H1 (cell line): ENCODE measurements at regions not wholly inside any gene's neighbourhood (a gene's known extent, or its start where the extent isn't known, plus 50 kb on each side); places are given as distances from the start of the nearest gene placed in this dataset.

ENCODE experiments used
- CTCF ChIA-PET: fragments of 300-600 bp; sonication (Branson Sonifier 250); formaldehyde crosslinking; loops from one replicate; lab custom pipeline; 2021; ENCODE audit not compliant: partially characterized antibody; lab: Charles Lee
- POLR2A ChIA-PET: fragments of 300-600 bp; sonication (Branson Sonifier 250); formaldehyde crosslinking; loops from one replicate; lab custom pipeline; 2021; ENCODE audit warnings: inconsistent platforms; ENCODE audit not compliant: partially characterized antibody; lab: Charles Lee
- DNase-seq, 2 experiments: peaks; one replicate each; pipeline versions ENCODE4 v3.0.0 to v3.0.0-alpha.2; 2010 to 2022; ENCODE audit warnings: low spot score in 2 of 2, low read depth in 1 of 2, mixed read lengths in 1 of 2
- FAIRE-seq: peaks from 2 replicates; lab custom pipeline; 2011; peaks lifted over from hg19 to GRCh38; lab: Jason Lieb, UNC
- H2AFZ ChIP-seq: 2 replicates; pipeline ENCODE4 v1.8.1; 2012; ENCODE audit warnings: low read length, inconsistent platforms
- H2AK5ac ChIP-seq: 2 replicates; pipeline ENCODE4 v1.6.1; 2013; ENCODE audit warnings: low read depth, low read length
- H2BK120ac ChIP-seq: replicated peaks from 2 replicates; pipeline ENCODE3; 2013; ENCODE audit warnings: low read depth, low read length, inconsistent platforms
- H2BK12ac ChIP-seq: 2 replicates; pipeline ENCODE4 v1.6.1; 2013; ENCODE audit warnings: low read depth, low read length
- H2BK15ac ChIP-seq: 2 replicates; pipeline ENCODE4 v1.6.1; 2013; ENCODE audit warnings: low read length
- H2BK20ac ChIP-seq: 2 replicates; pipeline ENCODE4 v1.6.1; 2013; ENCODE audit warnings: low read length
- H2BK5ac ChIP-seq: 2 replicates; pipeline ENCODE4 v1.6.1; 2013; ENCODE audit warnings: low read depth, low read length
- H3K14ac ChIP-seq: 2 replicates; pipeline ENCODE4 v1.6.1; 2013; ENCODE audit warnings: inconsistent platforms; ENCODE audit not compliant: insufficient read length
- H3K18ac ChIP-seq: 2 replicates; pipeline ENCODE4 v1.6.1; 2013; ENCODE audit warnings: low read length; ENCODE audit errors: extremely low read depth
- H3K23ac ChIP-seq: 2 replicates; pipeline ENCODE4 v1.6.1; 2013; ENCODE audit warnings: inconsistent platforms; ENCODE audit not compliant: insufficient read length
- H3K23me2 ChIP-seq: 2 replicates; pipeline ENCODE4 v1.6.1; 2013; ENCODE audit warnings: low read depth, low read length
- H3K27ac ChIP-seq: 2 replicates; pipeline ENCODE4 v1.6.1; 2011; ENCODE audit warnings: low read depth, low read length, inconsistent platforms
- H3K27me3 ChIP-seq, 4 experiments: replicated peaks in 1 of 4; 1 replicate in 1 of 4; 2 replicates in 3 of 4; pipeline versions ENCODE4 v1.6.1 to v1.8.1; 2011 to 2013; ENCODE audit warnings: low read length in 3 of 4, mild to moderate bottlenecking in 3 of 4, inconsistent platforms in 2 of 4, mixed read lengths in 2 of 4, moderate library complexity in 1 of 4; ENCODE audit not compliant: control insufficient read depth in 3 of 4, insufficient read depth in 3 of 4; ENCODE audit errors: extremely low read depth in 1 of 4
- H3K36me3 ChIP-seq, 4 experiments: 2 replicates each; pipeline versions ENCODE4 v1.6.1 to v1.8.1; 2011 to 2013; ENCODE audit warnings: mild to moderate bottlenecking in 4 of 4, low read length in 3 of 4, moderate library complexity in 2 of 4, control low read depth in 1 of 4, inconsistent platforms in 1 of 4; ENCODE audit not compliant: insufficient read depth in 4 of 4, control insufficient read depth in 2 of 4
- H3K4ac ChIP-seq: replicated peaks from 2 replicates; pipeline ENCODE3; 2013; ENCODE audit warnings: low read length, low read depth, mixed read lengths, inconsistent platforms; ENCODE audit not compliant: insufficient read length
- H3K4me1 ChIP-seq, 4 experiments: replicated peaks in 1 of 4; 1 replicate in 1 of 4; 2 replicates in 3 of 4; pipeline versions ENCODE4 v1.6.1 to v1.8.1; 2011 to 2013; ENCODE audit warnings: low read length in 3 of 4, inconsistent platforms in 2 of 4, mixed read lengths in 1 of 4; ENCODE audit not compliant: insufficient read depth in 4 of 4, control insufficient read depth in 3 of 4
- H3K4me2 ChIP-seq, 2 experiments: 2 replicates each; pipeline versions ENCODE4 v1.6.1 to v1.8.1; 2011 to 2013; ENCODE audit warnings: low read depth in 2 of 2, low read length in 2 of 2, control low read depth in 1 of 2, inconsistent platforms in 1 of 2, mild to moderate bottlenecking in 1 of 2; ENCODE audit not compliant: insufficient read depth in 1 of 2
- H3K4me3 ChIP-seq, 4 experiments: fragments of 200-600, 300-600 bp in 1 of 4; sonication (generic), shearing (Covaris generic), sonication (Bioruptor Twin) in 1 of 4; 2 replicates each; pipeline versions ENCODE4 v1.5.1 to v1.8.1; 2011 to 2016; ENCODE audit warnings: low read length in 4 of 4, low read depth in 3 of 4, control low read depth in 2 of 4, inconsistent platforms in 2 of 4, mild to moderate bottlenecking in 2 of 4, mixed read lengths in 1 of 4, moderate library complexity in 1 of 4; ENCODE audit not compliant: insufficient read depth in 2 of 4; ENCODE audit errors: extremely low read depth in 1 of 4
- H3K56ac ChIP-seq: replicated peaks from 2 replicates; pipeline ENCODE3; 2013; ENCODE audit warnings: low read depth, mild to moderate bottlenecking, mixed read lengths, low read length, inconsistent platforms; ENCODE audit not compliant: insufficient read length
- H3K79me1 ChIP-seq: 2 replicates; pipeline ENCODE4 v1.6.1; 2013; ENCODE audit warnings: low read depth, low read length, control low read depth
- H3K79me2 ChIP-seq, 2 experiments: 2 replicates each; pipeline versions ENCODE4 v1.6.1 to v1.8.1; 2012 to 2013; ENCODE audit warnings: low read length in 2 of 2, mild to moderate bottlenecking in 2 of 2, inconsistent platforms in 1 of 2; ENCODE audit not compliant: insufficient read depth in 2 of 2, control insufficient read depth in 1 of 2
- H3K9ac ChIP-seq, 4 experiments: replicated peaks in 1 of 4; 1 replicate in 1 of 4; 2 replicates in 3 of 4; pipeline versions ENCODE4 v1.6.1 to v1.8.1; 2011 to 2013; ENCODE audit warnings: low read depth in 3 of 4, low read length in 3 of 4, control low read depth in 2 of 4, mild to moderate bottlenecking in 2 of 4, moderate library complexity in 2 of 4, inconsistent platforms in 1 of 4; ENCODE audit errors: extremely low read depth in 1 of 4
- H3K9me3 ChIP-seq, 2 experiments: 2 replicates each; pipeline versions ENCODE4 v1.6.1 to v1.8.1; 2012 to 2013; ENCODE audit warnings: mild to moderate bottlenecking in 2 of 2, moderate library complexity in 2 of 2, control low read depth in 1 of 2, inconsistent platforms in 1 of 2, low read depth in 1 of 2, low read length in 1 of 2, mixed read lengths in 1 of 2; ENCODE audit not compliant: insufficient read depth in 2 of 2
- H4K20me1 ChIP-seq, 2 experiments: replicated peaks in 1 of 2; 2 replicates each; pipeline versions ENCODE3 to v1.8.1; 2011 to 2013; ENCODE audit warnings: inconsistent platforms in 2 of 2, low read length in 2 of 2, mild to moderate bottlenecking in 1 of 2; ENCODE audit not compliant: insufficient read depth in 2 of 2, control insufficient read depth in 1 of 2
- H4K5ac ChIP-seq: 2 replicates; pipeline ENCODE4 v1.6.1; 2013; ENCODE audit warnings: low read length, low read depth, mixed read lengths, inconsistent platforms; ENCODE audit not compliant: insufficient read length
- H4K8ac ChIP-seq: 2 replicates; pipeline ENCODE4 v1.8.0; 2013; ENCODE audit warnings: mild to moderate bottlenecking, moderate library complexity, low read length, inconsistent platforms; ENCODE audit not compliant: insufficient read depth; ENCODE audit errors: extremely low read depth
- H4K91ac ChIP-seq: replicated peaks from 2 replicates; pipeline ENCODE3; 2013; ENCODE audit warnings: low read length, mixed read lengths, inconsistent platforms; ENCODE audit not compliant: insufficient read length
- BRCA1 ChIP-seq: IDR thresholded peaks from 2 replicates; pipeline ENCODE4 v1.6.1; 2012; ENCODE audit warnings: low read depth, low read length, improper control_type of control experiment
- SAP30 ChIP-seq: fragments of 300-600 bp; sonication (generic); IDR thresholded peaks from 2 replicates; pipeline ENCODE4 v1.7.1; 2012; ENCODE audit warnings: low read length, moderate library complexity, mild to moderate bottlenecking, inconsistent platforms; ENCODE audit not compliant: insufficient read depth, insufficient replicate concordance
- SIRT6 ChIP-seq: IDR thresholded peaks from one replicate; pipeline ENCODE4 v1.7.1; 2012; ENCODE audit warnings: low read length, inconsistent platforms
- WGBS, 2 experiments: shearing (Covaris generic) in 1 of 2; methylation state at CpG; one replicate each; pipeline versions ENCODE4 v1.1.6 to v1.1.7; 2013 to 2015; ENCODE audit warnings: low lambda C conversion rate in 2 of 2, mixed read lengths in 2 of 2, inconsistent platforms in 1 of 2, low coverage in 1 of 2, missing lambda C conversion rate in 1 of 2; ENCODE audit not compliant: insufficient replicate concordance in 2 of 2, insufficient coverage in 1 of 2, insufficient read length in 1 of 2; ENCODE audit errors: extremely low coverage in 1 of 2, missing lambda C conversion rate in 1 of 2; 5-methylcytosine and 5-hydroxymethylcytosine counted together

- H3K23me2 ChIP-seq: no peaks in the 10 kb centered on the region
- H3K79me1 ChIP-seq: no peaks in the 10 kb centered on the region
- H2BK5ac ChIP-seq: no peak overlapping the region
- H3K56ac ChIP-seq: no peak overlapping the region
- no peak overlapping the region; the same call in 1 of the 2 replicates for H3K18ac ChIP-seq
- no peak overlapping the region for H3K23ac ChIP-seq
- no peaks in the 10 kb centered on the region for H3K79me2 ChIP-seq
- no peak overlapping the region for H2AFZ ChIP-seq
- H3K4me3 ChIP-seq: no peak overlapping the region
- H2BK15ac ChIP-seq: no peak overlapping the region
- no peak overlapping the region for H2AK5ac ChIP-seq
- FAIRE-seq (no peak), DNase-seq (no peak)
- H3K27me3 ChIP-seq: no peaks in the 10 kb centered on the region
- H4K20me1 ChIP-seq: no peaks in the 10 kb centered on the region
- H2BK20ac ChIP-seq: 0 out of 2 replicates have a peak overlapping the region, but pooled peaks have one; percentile 72
- no peak overlapping the region for H3K4me2 ChIP-seq
- no peak overlapping the region for H3K27ac ChIP-seq
- no peak overlapping the region for H4K91ac ChIP-seq
- TF ChIP-seq SAP30 (no peak), SIRT6 (no peak), BRCA1 (no peak)
- H3K36me3 ChIP-seq: no peaks in the 10 kb centered on the region; a peak in 2 of 8 replicates
- H4K5ac ChIP-seq: no peak overlapping the region
- H2BK120ac ChIP-seq: no peak overlapping the region
- H4K8ac ChIP-seq: no peak overlapping the region
- no peaks in the 10 kb centered on the region for H3K4me1 ChIP-seq
- ChIA-PET POLR2A (no interaction called here), CTCF (no interaction called here)
- no peak overlapping the region for H3K14ac ChIP-seq
- H2BK12ac ChIP-seq: no peak overlapping the region
- 96% methylated on average over 4 of the region's 4 CpGs; no CpG with 5 or more reads in 1 of the 2 experiments for WGBS, 2 experiments
- peaks cover 0 to 8% of the 10 kb centered on the region in 2 experiments; a peak in 2 of 4 replicates for H3K9me3 ChIP-seq
- H3K4ac ChIP-seq: no peak overlapping the region
- no peak overlapping the region for H3K9ac ChIP-seq
These were observed 145.1 kb downstream of the CD24 start for GRCh38 chr6:106829451-106829850.
